Lower lobe of right lung (tissue), 2 donors: ENCODE measurements at regions not wholly inside any gene's neighbourhood (a gene's known extent, or its start where the extent isn't known, plus 50 kb on each side); places are given as distances from the start of the nearest gene placed in this dataset.

Experiments
- ATAC-seq, 2 donors: fragments of 200-7000 bp; cut with Tn5 transposase; one replicate each; pipeline ENCODE4 v1.9.1; 2020 to 2022; ENCODE audit warnings: mild to moderate bottlenecking in 2 of 2, moderate library complexity in 2 of 2
- DNase-seq: peaks from one replicate; pipeline ENCODE4 v3.0.0-alpha.2; 2020
- H3K27ac ChIP-seq: fragments of 200-600 bp; one replicate; pipeline ENCODE4 v1.8.0; 2022
- H3K27me3 ChIP-seq: fragments of 200-600 bp; one replicate; pipeline ENCODE4 v1.8.0; 2022; ENCODE audit warnings: low read depth
- H3K36me3 ChIP-seq: fragments of 200-600 bp; one replicate; pipeline ENCODE4 v1.8.0; 2022; ENCODE audit warnings: mild to moderate bottlenecking
- H3K4me1 ChIP-seq: fragments of 200-600 bp; one replicate; pipeline ENCODE4 v1.8.0; 2022
- H3K4me3 ChIP-seq: fragments of 200-600 bp; one replicate; pipeline ENCODE4 v1.8.0; 2022; ENCODE audit warnings: mild to moderate bottlenecking
- H3K9me3 ChIP-seq: fragments of 200-600 bp; one replicate; pipeline ENCODE4 v1.8.0; 2022
- CTCF ChIP-seq: fragments of 200-600 bp; IDR thresholded peaks from one replicate; pipeline ENCODE4 v1.8.0; 2022; ENCODE audit warnings: antibody characterized with exemption, mild to moderate bottlenecking
- intact Hi-C: fragments of 100-400 bp; cut with DNase I; formaldehyde crosslinking; loops from one replicate; pipeline ENCODE4 v1.11.0; 2022
- donor health status: DM: no; HTN: yes; CAD: no; lungs with severe emphysema.

- no peaks in the 10 kb centered on the region for H3K9me3 ChIP-seq
- no peak for TF ChIP-seq CTCF
- H3K27ac ChIP-seq = no peak overlapping the region
- no peaks in the 10 kb centered on the region for H3K36me3 ChIP-seq
- DNase-seq (no peak), ATAC-seq (no peak)
- intact Hi-C loops = no loop called here
- H3K27me3 ChIP-seq = peaks cover 32% of the 10 kb centered on the region
- H3K4me3 ChIP-seq = no peak overlapping the region
- no peaks in the 10 kb centered on the region for H3K4me1 ChIP-seq
These were observed 131.6 kb upstream of the NECTIN1 start for GRCh38 chr11:119860561-119861094.

- Histone ChIP-seq H3K4me3 (no peak overlapping the region), H3K9me3 (no peaks in the 10 kb centered on the region), H3K27ac (no peak overlapping the region), H3K4me1 (no peaks in the 10 kb centered on the region), H3K27me3 (peaks cover 35% of the 10 kb centered on the region), H3K36me3 (no peaks in the 10 kb centered on the region)
- intact Hi-C loops = no loop called here
- DNase-seq = no peak
- no peak for ATAC-seq
- TF ChIP-seq CTCF = no peak
These were observed 130.7 kb upstream of the NECTIN1 start for GRCh38 chr11:119859684-119860083.

DNA sequence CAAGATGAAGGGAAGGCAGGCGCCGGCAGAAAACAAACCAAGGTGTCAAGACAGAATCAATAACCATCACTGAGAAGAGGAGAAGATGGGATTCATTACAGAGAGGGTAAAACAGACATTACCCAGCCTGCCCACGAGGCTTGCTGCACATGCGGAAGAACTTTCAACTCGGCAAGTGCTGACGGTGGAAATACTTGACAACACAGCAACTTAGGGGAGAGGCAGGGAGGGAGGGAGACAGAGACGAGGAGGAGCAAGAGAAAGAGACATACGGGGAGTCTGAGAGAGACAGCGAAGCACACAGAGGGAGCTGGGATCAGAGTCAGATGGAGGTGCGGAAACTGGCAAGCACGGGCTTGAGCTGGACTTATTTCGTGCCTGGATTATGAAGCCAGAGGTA, 129.3 kb upstream of the NECTIN1 start:
- peaks cover 35% of the 10 kb centered on the region for H3K27me3 ChIP-seq
- no peak overlapping the region for H3K4me3 ChIP-seq
- no peak for TF ChIP-seq CTCF
- no peaks in the 10 kb centered on the region for H3K4me1 ChIP-seq
- no peaks in the 10 kb centered on the region for H3K9me3 ChIP-seq
- DNase-seq = no peak
- no peak overlapping the region for H3K27ac ChIP-seq
- intact Hi-C loops = no loop called here
- ATAC-seq = no peak
- H3K36me3 ChIP-seq = no peaks in the 10 kb centered on the region

- peaks cover 35% of the 10 kb centered on the region for H3K27me3 ChIP-seq
- H3K4me1 ChIP-seq = no peaks in the 10 kb centered on the region
- no peak for ATAC-seq
- H3K9me3 ChIP-seq = no peaks in the 10 kb centered on the region
- H3K27ac ChIP-seq = no peak overlapping the region
- H3K4me3 ChIP-seq = no peak overlapping the region
- no peak for TF ChIP-seq CTCF
- DNase-seq = no peak
- intact Hi-C loops = no loop called here
- no peaks in the 10 kb centered on the region for H3K36me3 ChIP-seq
These were observed 127.9 kb upstream of the NECTIN1 start for GRCh38 chr11:119856681-119857485.

GRCh38 chr11:119855066-119855465, 126.1 kb upstream of the NECTIN1 start:
- Histone ChIP-seq H3K36me3 (no peaks in the 10 kb centered on the region), H3K4me3 (no peak overlapping the region), H3K9me3 (no peaks in the 10 kb centered on the region), H3K27ac (no peak overlapping the region), H3K4me1 (no peaks in the 10 kb centered on the region), H3K27me3 (peaks cover 31% of the 10 kb centered on the region)
- TF ChIP-seq CTCF = no peak
- DNase-seq = no peak
- intact Hi-C loops = no loop called here
- no peak for ATAC-seq
